Cardiac muscle cell (in vitro differentiated cells and primary cell): ENCODE measurements at regions not wholly inside any gene's neighbourhood (a gene's known extent, or its start where the extent isn't known, plus 50 kb on each side); places are given as distances from the start of the nearest gene placed in this dataset.

Experiments
- DNase-seq, 2 donors: peaks; one replicate each; pipeline versions ENCODE4 v3.0.0 to v3.0.0-alpha.2; 2010 to 2017; ENCODE audit warnings: low read depth in 1 of 2, low spot score in 1 of 2
- H3K27ac ChIP-seq: fragments of 200-600 bp; sonication (generic); 2 replicates; pipeline ENCODE4 v1.5.1; 2016
- H3K27me3 ChIP-seq: fragments of 200-600 bp; sonication (generic); 2 replicates; pipeline ENCODE4 v1.6.0; 2016; ENCODE audit warnings: control low read depth
- H3K36me3 ChIP-seq: fragments of 200-600 bp; sonication (generic); 2 replicates; pipeline ENCODE4 v1.5.1; 2016; ENCODE audit warnings: control low read depth
- H3K4me1 ChIP-seq: fragments of 200-600 bp; sonication (generic); 2 replicates; pipeline ENCODE4 v1.8.1; 2017; ENCODE audit warnings: low read depth, mild to moderate bottlenecking, mixed run types
- H3K4me3 ChIP-seq: fragments of 200-600 bp; sonication (generic); 2 replicates; pipeline ENCODE4 v1.5.1; 2016; ENCODE audit warnings: mild to moderate bottlenecking
- H3K9me3 ChIP-seq: fragments of 200-600 bp; sonication (generic); 2 replicates; pipeline ENCODE4 v1.5.1; 2017; ENCODE audit warnings: low read depth, mild to moderate bottlenecking, control low read depth
- TF ChIP-seq, protein P1 (sequence below): IDR thresholded peaks from 2 replicates; pipeline ENCODE4 v1.5.1; 2012; ENCODE audit warnings: low read depth, mild to moderate bottlenecking, low read length

DNA sequence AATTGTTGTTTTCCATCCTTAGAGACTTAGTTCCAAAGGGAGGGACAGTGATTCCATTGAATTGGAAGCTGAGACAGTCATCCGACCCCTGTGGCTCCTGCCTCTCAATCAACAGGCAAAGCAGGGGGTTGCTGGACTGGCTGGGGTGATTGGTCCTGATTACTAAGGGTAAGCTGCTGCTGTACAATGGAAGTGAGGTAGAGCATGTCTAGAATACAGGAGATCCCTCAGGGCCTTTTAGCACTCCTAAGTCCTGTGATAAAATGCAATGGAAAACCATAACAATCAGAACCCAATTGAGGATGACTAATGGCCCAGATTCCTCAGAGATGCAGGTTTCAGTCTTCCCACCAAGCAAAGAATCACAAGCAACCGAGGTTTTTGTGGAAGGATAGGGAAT is 127.6 kb downstream of the AASDH start:
- TF ChIP-seq, protein P1, sequence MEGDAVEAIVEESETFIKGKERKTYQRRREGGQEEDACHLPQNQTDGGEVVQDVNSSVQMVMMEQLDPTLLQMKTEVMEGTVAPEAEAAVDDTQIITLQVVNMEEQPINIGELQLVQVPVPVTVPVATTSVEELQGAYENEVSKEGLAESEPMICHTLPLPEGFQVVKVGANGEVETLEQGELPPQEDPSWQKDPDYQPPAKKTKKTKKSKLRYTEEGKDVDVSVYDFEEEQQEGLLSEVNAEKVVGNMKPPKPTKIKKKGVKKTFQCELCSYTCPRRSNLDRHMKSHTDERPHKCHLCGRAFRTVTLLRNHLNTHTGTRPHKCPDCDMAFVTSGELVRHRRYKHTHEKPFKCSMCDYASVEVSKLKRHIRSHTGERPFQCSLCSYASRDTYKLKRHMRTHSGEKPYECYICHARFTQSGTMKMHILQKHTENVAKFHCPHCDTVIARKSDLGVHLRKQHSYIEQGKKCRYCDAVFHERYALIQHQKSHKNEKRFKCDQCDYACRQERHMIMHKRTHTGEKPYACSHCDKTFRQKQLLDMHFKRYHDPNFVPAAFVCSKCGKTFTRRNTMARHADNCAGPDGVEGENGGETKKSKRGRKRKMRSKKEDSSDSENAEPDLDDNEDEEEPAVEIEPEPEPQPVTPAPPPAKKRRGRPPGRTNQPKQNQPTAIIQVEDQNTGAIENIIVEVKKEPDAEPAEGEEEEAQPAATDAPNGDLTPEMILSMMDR, result no peak
- Histone ChIP-seq H3K27ac (no peak overlapping the region), H3K36me3 (no peaks in the 10 kb centered on the region), H3K27me3 (no peaks in the 10 kb centered on the region), H3K9me3 (no peaks in the 10 kb centered on the region), H3K4me1 (no peaks in the 10 kb centered on the region), H3K4me3 (no peak overlapping the region)
- no peak for DNase-seq

DNA sequence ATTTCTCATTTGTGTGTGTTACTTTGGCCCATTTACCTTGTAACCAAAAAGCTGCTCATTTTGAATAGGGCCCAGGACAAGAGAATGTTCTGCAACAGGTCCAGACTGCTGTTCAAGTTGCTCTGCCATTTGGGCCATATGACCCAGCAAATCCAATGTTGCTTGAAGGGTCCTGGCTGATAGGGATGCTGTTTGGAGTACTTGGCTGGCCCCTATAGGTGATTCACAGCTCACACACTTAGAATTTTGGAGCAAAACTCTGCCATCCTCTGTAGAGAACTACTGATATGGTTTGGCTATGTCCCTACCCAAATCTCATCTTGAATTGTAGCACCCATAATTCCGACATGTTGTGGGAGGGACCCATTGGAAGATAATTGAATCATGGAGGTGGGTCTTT is 131.5 kb downstream of the AASDH start:
- Histone ChIP-seq H3K27me3 (no peaks in the 10 kb centered on the region), H3K4me3 (no peak overlapping the region), H3K27ac (no peak overlapping the region), H3K4me1 (no peaks in the 10 kb centered on the region), H3K9me3 (no peaks in the 10 kb centered on the region), H3K36me3 (no peaks in the 10 kb centered on the region)
- DNase-seq, result no peak
- TF ChIP-seq, protein P1, result no peak

DNA sequence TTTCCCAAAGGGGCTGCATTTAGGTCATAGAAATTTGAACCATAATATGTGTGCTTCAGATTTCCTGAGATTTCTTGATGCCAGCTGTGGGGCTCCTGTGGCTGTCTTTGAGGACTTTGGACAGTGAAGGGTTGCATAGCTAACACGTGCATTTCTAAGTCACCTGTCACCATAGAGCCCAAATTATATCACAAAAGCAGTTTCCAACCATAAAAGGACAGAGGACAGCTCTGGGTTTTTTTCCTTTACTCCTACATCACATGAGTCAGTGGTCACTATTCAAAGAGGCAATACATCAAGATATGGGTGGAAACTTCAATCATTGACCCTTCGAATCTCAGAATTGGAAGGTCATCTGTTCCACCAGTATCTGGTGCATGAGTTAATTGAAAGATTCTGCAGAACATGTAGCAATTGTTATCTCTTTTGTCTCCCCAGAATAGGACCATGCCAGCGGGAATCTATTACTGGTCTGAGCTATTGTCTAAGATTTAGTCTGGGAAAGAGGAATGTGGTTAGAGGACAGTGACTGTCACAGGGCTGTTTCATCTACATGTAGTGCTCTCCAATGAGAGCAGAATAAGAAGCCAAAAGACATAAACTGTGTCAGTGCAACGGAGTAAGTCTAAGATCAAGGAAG is 133.5 kb downstream of the AASDH start:
- H3K4me1 ChIP-seq, result no peaks in the 10 kb centered on the region
- no peak for DNase-seq
- H3K36me3 ChIP-seq, result no peaks in the 10 kb centered on the region
- no peaks in the 10 kb centered on the region for H3K9me3 ChIP-seq
- TF ChIP-seq, protein P1, result no peak
- H3K27ac ChIP-seq, result no peak overlapping the region
- H3K27me3 ChIP-seq, result no peaks in the 10 kb centered on the region
- no peak overlapping the region for H3K4me3 ChIP-seq

DNA sequence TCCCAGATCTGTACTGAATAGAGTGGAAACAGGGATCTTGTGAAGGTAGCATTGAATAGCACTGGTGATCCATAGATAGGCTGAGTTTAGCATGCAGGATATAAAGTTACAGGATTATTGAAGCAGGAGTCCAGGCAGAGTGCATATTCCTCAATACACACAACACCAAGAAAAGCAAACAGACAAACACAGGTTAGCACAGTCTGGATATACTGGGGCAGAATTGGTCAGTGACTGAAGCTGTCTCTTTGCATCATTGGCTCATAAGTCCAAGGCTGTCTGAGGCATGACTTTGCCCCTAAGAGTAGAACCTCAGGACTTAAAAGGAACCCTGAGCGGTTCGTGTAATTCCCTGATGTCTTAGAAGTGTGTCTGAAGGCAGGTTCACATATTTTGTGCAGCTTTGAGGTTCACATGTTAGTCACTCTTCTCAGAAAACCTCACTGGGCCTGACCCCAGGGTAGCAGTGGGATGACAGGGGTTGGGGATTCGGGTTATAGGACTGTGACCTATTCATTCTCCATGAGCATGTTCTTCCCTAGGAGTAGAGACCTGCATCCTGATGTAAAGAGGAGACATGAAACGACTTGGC is 134.6 kb downstream of the AASDH start:
- TF ChIP-seq, protein P1, result no peak
- DNase-seq, result no peak
- Histone ChIP-seq H3K4me1 (no peaks in the 10 kb centered on the region), H3K9me3 (no peaks in the 10 kb centered on the region), H3K36me3 (no peaks in the 10 kb centered on the region), H3K27me3 (no peaks in the 10 kb centered on the region), H3K4me3 (no peak overlapping the region), H3K27ac (no peak overlapping the region)

DNA sequence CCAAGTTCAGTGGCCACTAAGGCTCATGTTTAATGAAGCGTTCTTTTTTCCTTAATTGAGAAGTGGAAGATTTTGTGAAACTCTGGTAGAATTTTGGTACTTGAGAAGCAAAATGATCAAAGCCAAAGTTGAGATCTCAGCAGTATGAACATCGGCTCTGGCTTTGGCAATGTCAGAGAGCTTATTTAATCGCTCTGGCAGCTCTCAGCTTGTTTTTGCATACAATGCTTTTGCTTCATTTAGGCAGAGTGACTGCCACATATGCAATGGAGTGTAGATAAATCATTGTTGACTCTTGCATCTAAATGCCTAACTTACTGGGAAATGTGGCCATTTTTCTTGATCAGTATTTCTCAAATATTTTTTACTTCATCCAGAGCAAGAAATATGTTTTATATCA is 135.7 kb downstream of the AASDH start:
- Histone ChIP-seq H3K27me3 (no peaks in the 10 kb centered on the region), H3K27ac (no peak overlapping the region), H3K4me1 (no peaks in the 10 kb centered on the region), H3K36me3 (no peaks in the 10 kb centered on the region), H3K9me3 (no peaks in the 10 kb centered on the region), H3K4me3 (no peak overlapping the region)
- DNase-seq, result no peak
- TF ChIP-seq, protein P1, result no peak
